ENCODE measurements at regions not wholly inside any gene's neighbourhood (a gene's known extent, or its start where the extent isn't known, plus 50 kb on each side); places are given as distances from the start of the nearest gene placed in this dataset.

GRCh38 chr3:99287876-99288275 is 350.5 kb upstream of the COL8A1 start:
- ATAC-seq (ENCODE audit: poor library complexity), result no peak
- DNase-seq, result no peak
- intact Hi-C loops (cut with DNase I), result no loop called here

GRCh38 chr3:99286266-99286845 is 352.0 kb upstream of the COL8A1 start:
- ATAC-seq (ENCODE audit: poor library complexity), result peak; percentile 73
- no peak for DNase-seq
- intact Hi-C loops (cut with DNase I), result no loop called here

- ATAC-seq (ENCODE audit: poor library complexity) (peak; percentile 91), DNase-seq (peak; percentile 54)
- intact Hi-C loops (cut with DNase I), result no loop called here
These were observed 368.3 kb upstream of the DCBLD2 start for GRCh38 chr3:99269606-99270351.

GRCh38 chr3:99256788-99257187 is 355.3 kb upstream of the DCBLD2 start:
- ATAC-seq (ENCODE audit: poor library complexity), result no peak
- intact Hi-C loops (cut with DNase I), result no loop called here
- no peak for DNase-seq

- no peak for DNase-seq
- intact Hi-C loops (cut with DNase I), result no loop called here
- no peak for ATAC-seq (ENCODE audit: poor library complexity)
These were observed 352.5 kb upstream of the DCBLD2 start for GRCh38 chr3:99253963-99254355.

- intact Hi-C loops (cut with DNase I), result no loop called here
- ATAC-seq (ENCODE audit: poor library complexity) (peak; percentile 77), DNase-seq (peak; percentile 40)
These were observed 349.4 kb upstream of the DCBLD2 start for GRCh38 chr3:99250821-99251355.

- intact Hi-C loops (cut with DNase I), result no loop called here
- DNase-seq (no peak), ATAC-seq (ENCODE audit: poor library complexity) (no peak)
These were observed 348.8 kb upstream of the DCBLD2 start for GRCh38 chr3:99250272-99250671.

- no peak for ATAC-seq (ENCODE audit: poor library complexity)
These were observed 348.1 kb upstream of the DCBLD2 start for GRCh38 chr3:99249627-99250026.

GRCh38 chr3:99248913-99249312 is 347.4 kb upstream of the DCBLD2 start:
- intact Hi-C loops (cut with DNase I), result no loop called here
- DNase-seq (no peak), ATAC-seq (ENCODE audit: poor library complexity) (peak; percentile 51)

More at GRCh38 chr3:99249627-99250026, 348.1 kb upstream of the DCBLD2 start:
- no peak for DNase-seq
- intact Hi-C loops (cut with DNase I), result no loop called here

GRCh38 chr3:99248130-99248529 is 346.6 kb upstream of the DCBLD2 start:
- ATAC-seq (ENCODE audit: poor library complexity) (no peak), DNase-seq (no peak)
- intact Hi-C loops (cut with DNase I), result no loop called here

GRCh38 chr3:99246010-99246654 is 344.6 kb upstream of the DCBLD2 start:
- intact Hi-C loops (cut with DNase I), result no loop called here
- ATAC-seq (ENCODE audit: poor library complexity), result no peak

GRCh38 chr3:99242271-99242670 is 340.8 kb upstream of the DCBLD2 start:
- no peak for DNase-seq
- intact Hi-C loops (cut with DNase I), result no loop called here
- ATAC-seq (ENCODE audit: poor library complexity), result no peak

More at GRCh38 chr3:99246010-99246654, 344.6 kb upstream of the DCBLD2 start:
- no peak for DNase-seq

GRCh38 chr3:99240700-99241099 is 339.2 kb upstream of the DCBLD2 start:
- no peak for ATAC-seq (ENCODE audit: poor library complexity)
- intact Hi-C loops (cut with DNase I), result no loop called here
- no peak for DNase-seq

GRCh38 chr3:99236576-99236975 is 335.1 kb upstream of the DCBLD2 start:
- intact Hi-C loops (cut with DNase I), result no loop called here
- ATAC-seq (ENCODE audit: poor library complexity) (no peak), DNase-seq (no peak)

- DNase-seq, result no peak
- ATAC-seq (ENCODE audit: poor library complexity), result no peak
- intact Hi-C loops (cut with DNase I), result no loop called here
These were observed 331.2 kb upstream of the DCBLD2 start for GRCh38 chr3:99232696-99233095.

- intact Hi-C loops (cut with DNase I), result no loop called here
- no peak for DNase-seq
- no peak for ATAC-seq (ENCODE audit: poor library complexity)
These were observed 317.0 kb upstream of the DCBLD2 start for GRCh38 chr3:99218468-99218867.

GRCh38 chr3:99212969-99213368 is 311.5 kb upstream of the DCBLD2 start:
- no peak for ATAC-seq (ENCODE audit: poor library complexity)
- DNase-seq, result no peak
- intact Hi-C loops (cut with DNase I), result no loop called here

GRCh38 chr3:99211309-99211708 is 309.8 kb upstream of the DCBLD2 start:
- intact Hi-C loops (cut with DNase I), result no loop called here
- DNase-seq, result no peak
- ATAC-seq (ENCODE audit: poor library complexity), result no peak

GRCh38 chr3:99199021-99199420 is 297.5 kb upstream of the DCBLD2 start:
- DNase-seq, result no peak
- ATAC-seq (ENCODE audit: poor library complexity), result no peak
- intact Hi-C loops (cut with DNase I), result no loop called here

GRCh38 chr3:99191186-99191585 is 289.7 kb upstream of the DCBLD2 start:
- intact Hi-C loops (cut with DNase I), result no loop called here
- DNase-seq (no peak), ATAC-seq (ENCODE audit: poor library complexity) (no peak)
